H1 (cell line): ENCODE measurements at regions not wholly inside any gene's neighbourhood (a gene's known extent, or its start where the extent isn't known, plus 50 kb on each side); places are given as distances from the start of the nearest gene placed in this dataset.

ENCODE experiments used
- CTCF ChIA-PET: fragments of 300-600 bp; sonication (Branson Sonifier 250); formaldehyde crosslinking; loops from one replicate; lab custom pipeline; 2021; ENCODE audit not compliant: partially characterized antibody; lab: Charles Lee
- POLR2A ChIA-PET: fragments of 300-600 bp; sonication (Branson Sonifier 250); formaldehyde crosslinking; loops from one replicate; lab custom pipeline; 2021; ENCODE audit warnings: inconsistent platforms; ENCODE audit not compliant: partially characterized antibody; lab: Charles Lee
- DNase-seq, 2 experiments: peaks; one replicate each; pipeline versions ENCODE4 v3.0.0 to v3.0.0-alpha.2; 2010 to 2022; ENCODE audit warnings: low spot score in 2 of 2, low read depth in 1 of 2, mixed read lengths in 1 of 2
- FAIRE-seq: peaks from 2 replicates; lab custom pipeline; 2011; peaks lifted over from hg19 to GRCh38; lab: Jason Lieb, UNC
- H2AFZ ChIP-seq: 2 replicates; pipeline ENCODE4 v1.8.1; 2012; ENCODE audit warnings: low read length, inconsistent platforms
- H2AK5ac ChIP-seq: 2 replicates; pipeline ENCODE4 v1.6.1; 2013; ENCODE audit warnings: low read depth, low read length
- H2BK120ac ChIP-seq: replicated peaks from 2 replicates; pipeline ENCODE3; 2013; ENCODE audit warnings: low read depth, low read length, inconsistent platforms
- H2BK12ac ChIP-seq: 2 replicates; pipeline ENCODE4 v1.6.1; 2013; ENCODE audit warnings: low read depth, low read length
- H2BK15ac ChIP-seq: 2 replicates; pipeline ENCODE4 v1.6.1; 2013; ENCODE audit warnings: low read length
- H2BK20ac ChIP-seq: 2 replicates; pipeline ENCODE4 v1.6.1; 2013; ENCODE audit warnings: low read length
- H2BK5ac ChIP-seq: 2 replicates; pipeline ENCODE4 v1.6.1; 2013; ENCODE audit warnings: low read depth, low read length
- H3K14ac ChIP-seq: 2 replicates; pipeline ENCODE4 v1.6.1; 2013; ENCODE audit warnings: inconsistent platforms; ENCODE audit not compliant: insufficient read length
- H3K18ac ChIP-seq: 2 replicates; pipeline ENCODE4 v1.6.1; 2013; ENCODE audit warnings: low read length; ENCODE audit errors: extremely low read depth
- H3K23ac ChIP-seq: 2 replicates; pipeline ENCODE4 v1.6.1; 2013; ENCODE audit warnings: inconsistent platforms; ENCODE audit not compliant: insufficient read length
- H3K23me2 ChIP-seq: 2 replicates; pipeline ENCODE4 v1.6.1; 2013; ENCODE audit warnings: low read depth, low read length
- H3K27ac ChIP-seq: 2 replicates; pipeline ENCODE4 v1.6.1; 2011; ENCODE audit warnings: low read depth, low read length, inconsistent platforms
- H3K27me3 ChIP-seq, 4 experiments: replicated peaks in 1 of 4; 1 replicate in 1 of 4; 2 replicates in 3 of 4; pipeline versions ENCODE4 v1.6.1 to v1.8.1; 2011 to 2013; ENCODE audit warnings: low read length in 3 of 4, mild to moderate bottlenecking in 3 of 4, inconsistent platforms in 2 of 4, mixed read lengths in 2 of 4, moderate library complexity in 1 of 4; ENCODE audit not compliant: control insufficient read depth in 3 of 4, insufficient read depth in 3 of 4; ENCODE audit errors: extremely low read depth in 1 of 4
- H3K36me3 ChIP-seq, 4 experiments: 2 replicates each; pipeline versions ENCODE4 v1.6.1 to v1.8.1; 2011 to 2013; ENCODE audit warnings: mild to moderate bottlenecking in 4 of 4, low read length in 3 of 4, moderate library complexity in 2 of 4, control low read depth in 1 of 4, inconsistent platforms in 1 of 4; ENCODE audit not compliant: insufficient read depth in 4 of 4, control insufficient read depth in 2 of 4
- H3K4ac ChIP-seq: replicated peaks from 2 replicates; pipeline ENCODE3; 2013; ENCODE audit warnings: low read length, low read depth, mixed read lengths, inconsistent platforms; ENCODE audit not compliant: insufficient read length
- H3K4me1 ChIP-seq, 4 experiments: replicated peaks in 1 of 4; 1 replicate in 1 of 4; 2 replicates in 3 of 4; pipeline versions ENCODE4 v1.6.1 to v1.8.1; 2011 to 2013; ENCODE audit warnings: low read length in 3 of 4, inconsistent platforms in 2 of 4, mixed read lengths in 1 of 4; ENCODE audit not compliant: insufficient read depth in 4 of 4, control insufficient read depth in 3 of 4
- H3K4me2 ChIP-seq, 2 experiments: 2 replicates each; pipeline versions ENCODE4 v1.6.1 to v1.8.1; 2011 to 2013; ENCODE audit warnings: low read depth in 2 of 2, low read length in 2 of 2, control low read depth in 1 of 2, inconsistent platforms in 1 of 2, mild to moderate bottlenecking in 1 of 2; ENCODE audit not compliant: insufficient read depth in 1 of 2
- H3K4me3 ChIP-seq, 4 experiments: fragments of 200-600, 300-600 bp in 1 of 4; sonication (generic), shearing (Covaris generic), sonication (Bioruptor Twin) in 1 of 4; 2 replicates each; pipeline versions ENCODE4 v1.5.1 to v1.8.1; 2011 to 2016; ENCODE audit warnings: low read length in 4 of 4, low read depth in 3 of 4, control low read depth in 2 of 4, inconsistent platforms in 2 of 4, mild to moderate bottlenecking in 2 of 4, mixed read lengths in 1 of 4, moderate library complexity in 1 of 4; ENCODE audit not compliant: insufficient read depth in 2 of 4; ENCODE audit errors: extremely low read depth in 1 of 4
- H3K56ac ChIP-seq: replicated peaks from 2 replicates; pipeline ENCODE3; 2013; ENCODE audit warnings: low read depth, mild to moderate bottlenecking, mixed read lengths, low read length, inconsistent platforms; ENCODE audit not compliant: insufficient read length
- H3K79me1 ChIP-seq: 2 replicates; pipeline ENCODE4 v1.6.1; 2013; ENCODE audit warnings: low read depth, low read length, control low read depth
- H3K79me2 ChIP-seq, 2 experiments: 2 replicates each; pipeline versions ENCODE4 v1.6.1 to v1.8.1; 2012 to 2013; ENCODE audit warnings: low read length in 2 of 2, mild to moderate bottlenecking in 2 of 2, inconsistent platforms in 1 of 2; ENCODE audit not compliant: insufficient read depth in 2 of 2, control insufficient read depth in 1 of 2
- H3K9ac ChIP-seq, 4 experiments: replicated peaks in 1 of 4; 1 replicate in 1 of 4; 2 replicates in 3 of 4; pipeline versions ENCODE4 v1.6.1 to v1.8.1; 2011 to 2013; ENCODE audit warnings: low read depth in 3 of 4, low read length in 3 of 4, control low read depth in 2 of 4, mild to moderate bottlenecking in 2 of 4, moderate library complexity in 2 of 4, inconsistent platforms in 1 of 4; ENCODE audit errors: extremely low read depth in 1 of 4
- H3K9me3 ChIP-seq, 2 experiments: 2 replicates each; pipeline versions ENCODE4 v1.6.1 to v1.8.1; 2012 to 2013; ENCODE audit warnings: mild to moderate bottlenecking in 2 of 2, moderate library complexity in 2 of 2, control low read depth in 1 of 2, inconsistent platforms in 1 of 2, low read depth in 1 of 2, low read length in 1 of 2, mixed read lengths in 1 of 2; ENCODE audit not compliant: insufficient read depth in 2 of 2
- H4K20me1 ChIP-seq, 2 experiments: replicated peaks in 1 of 2; 2 replicates each; pipeline versions ENCODE3 to v1.8.1; 2011 to 2013; ENCODE audit warnings: inconsistent platforms in 2 of 2, low read length in 2 of 2, mild to moderate bottlenecking in 1 of 2; ENCODE audit not compliant: insufficient read depth in 2 of 2, control insufficient read depth in 1 of 2
- H4K5ac ChIP-seq: 2 replicates; pipeline ENCODE4 v1.6.1; 2013; ENCODE audit warnings: low read length, low read depth, mixed read lengths, inconsistent platforms; ENCODE audit not compliant: insufficient read length
- H4K8ac ChIP-seq: 2 replicates; pipeline ENCODE4 v1.8.0; 2013; ENCODE audit warnings: mild to moderate bottlenecking, moderate library complexity, low read length, inconsistent platforms; ENCODE audit not compliant: insufficient read depth; ENCODE audit errors: extremely low read depth
- H4K91ac ChIP-seq: replicated peaks from 2 replicates; pipeline ENCODE3; 2013; ENCODE audit warnings: low read length, mixed read lengths, inconsistent platforms; ENCODE audit not compliant: insufficient read length
- KDM1A ChIP-seq: fragments of 200-600, 300-600 bp; sonication (generic); IDR thresholded peaks from 2 replicates; pipeline ENCODE4 v1.7.1; 2016; ENCODE audit warnings: mild to moderate bottlenecking, low read length, borderline replicate concordance
- SP2 ChIP-seq: IDR thresholded peaks from 2 replicates; pipeline ENCODE4 v1.6.1; 2012; ENCODE audit warnings: mild to moderate bottlenecking, low read length, inconsistent platforms
- SUZ12 ChIP-seq: fragments of 200-600 bp; sonication (generic); IDR thresholded peaks from 2 replicates; pipeline ENCODE4 v1.6.1; 2012; ENCODE audit warnings: mild to moderate bottlenecking, inconsistent platforms, low read length, moderate library complexity, mixed read lengths
- WGBS, 2 experiments: shearing (Covaris generic) in 1 of 2; methylation state at CpG; one replicate each; pipeline versions ENCODE4 v1.1.6 to v1.1.7; 2013 to 2015; ENCODE audit warnings: low lambda C conversion rate in 2 of 2, mixed read lengths in 2 of 2, inconsistent platforms in 1 of 2, low coverage in 1 of 2, missing lambda C conversion rate in 1 of 2; ENCODE audit not compliant: insufficient replicate concordance in 2 of 2, insufficient coverage in 1 of 2, insufficient read length in 1 of 2; ENCODE audit errors: extremely low coverage in 1 of 2, missing lambda C conversion rate in 1 of 2; 5-methylcytosine and 5-hydroxymethylcytosine counted together

DNA sequence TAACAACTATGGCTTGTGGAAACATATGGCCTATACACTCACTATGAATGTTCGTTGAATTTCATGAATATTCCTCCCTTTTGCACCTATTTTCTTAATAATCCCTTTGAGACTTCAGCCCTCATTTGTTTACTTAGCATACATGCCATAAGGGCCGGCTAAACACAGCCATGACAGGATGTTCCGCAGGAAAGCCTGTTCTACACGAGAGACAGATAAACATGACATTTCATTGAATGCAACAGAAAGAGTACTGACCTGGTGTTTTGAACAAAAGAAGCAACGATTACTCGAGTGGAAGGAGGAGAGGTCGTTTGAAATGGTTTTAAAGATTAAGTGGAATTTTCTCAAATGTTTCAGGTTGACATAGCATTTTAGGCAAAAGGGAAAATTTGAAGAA lies 459.5 kb upstream of the CXADR start:
- POLR2A ChIA-PET, result no interaction called here
- H3K36me3 ChIP-seq, result no peaks in the 10 kb centered on the region
- no peak overlapping the region for H2AK5ac ChIP-seq
- H3K4me3 ChIP-seq, result no peak overlapping the region
- no peak overlapping the region for H4K5ac ChIP-seq
- H3K4ac ChIP-seq, result no peak overlapping the region
- no peak overlapping the region for H2BK12ac ChIP-seq
- no peak overlapping the region for H3K27ac ChIP-seq
- no peak overlapping the region for H2BK120ac ChIP-seq
- H3K23ac ChIP-seq, result no peak overlapping the region
- H3K4me2 ChIP-seq, result no peak overlapping the region
- H2BK20ac ChIP-seq, result no peak overlapping the region
- WGBS, 2 experiments, result 93 to 100% methylated on average over 2 to 7 of the region's 7 CpGs
- H2BK15ac ChIP-seq, result no peak overlapping the region
- H2BK5ac ChIP-seq, result no peak overlapping the region
- H3K9ac ChIP-seq, result no peak overlapping the region
- peaks cover 0 to 14% (median 4%) of the 10 kb centered on the region in 4 experiments; a peak in 5 of 7 replicates for H3K4me1 ChIP-seq
- DNase-seq (no peak), FAIRE-seq (no peak)
- no peaks in the 10 kb centered on the region for H4K20me1 ChIP-seq
- H3K14ac ChIP-seq, result no peak overlapping the region
- H4K8ac ChIP-seq, result no peak overlapping the region
- H3K23me2 ChIP-seq, result no peaks in the 10 kb centered on the region
- no peak overlapping the region for H2AFZ ChIP-seq
- CTCF ChIA-PET, result no interaction called here
- H3K9me3 ChIP-seq, result no peaks in the 10 kb centered on the region
- H4K91ac ChIP-seq, result no peak overlapping the region
- no peaks in the 10 kb centered on the region for H3K27me3 ChIP-seq
- H3K79me1 ChIP-seq, result no peaks in the 10 kb centered on the region
- TF ChIP-seq SUZ12, result no peak
- TF ChIP-seq KDM1A, result no peak
- no peak for TF ChIP-seq SP2
- H3K79me2 ChIP-seq, result no peaks in the 10 kb centered on the region
- no peak overlapping the region for H3K18ac ChIP-seq
- H3K56ac ChIP-seq, result no peak overlapping the region
